PC-3 (cell line): ENCODE measurements at regions not wholly inside any gene's neighbourhood (a gene's known extent, or its start where the extent isn't known, plus 50 kb on each side); places are given as distances from the start of the nearest gene placed in this dataset.
"Not testable (repeated sequence)": the region's sequence is repeated elsewhere in the genome, so short reads cannot be mapped to it uniquely, and the experiment has no call there.

ENCODE experiments used
- EZH2 ChIP-seq: fragments of 300-600 bp; sonication (generic); IDR thresholded peaks from one replicate; pipeline ENCODE4 v1.6.1; 2017; ENCODE audit warnings: antibody characterized with exemption, mild to moderate bottlenecking, low read length; ENCODE audit not compliant: unreplicated experiment
- EZH2phosphoT487 ChIP-seq: fragments of 300-600 bp; sonication (generic); IDR thresholded peaks from 2 replicates; pipeline ENCODE4 v1.6.1; 2018; ENCODE audit warnings: mild to moderate bottlenecking, antibody characterized with exemption, low read length, borderline replicate concordance
- TF ChIP-seq, protein P1 (sequence below): fragments of 300-600 bp; sonication (generic); conservative IDR thresholded peaks from 2 replicates; pipeline ENCODE4 v1.5.1; 2017; ENCODE audit warnings: antibody characterized with exemption, low read depth, mild to moderate bottlenecking, low read length

GRCh38 chr9:7552706-7553105 is 246.9 kb downstream of the DMAC1 start:
- not testable (repeated sequence) for TF ChIP-seq EZH2, EZH2phosphoT487
- TF ChIP-seq, protein P1, sequence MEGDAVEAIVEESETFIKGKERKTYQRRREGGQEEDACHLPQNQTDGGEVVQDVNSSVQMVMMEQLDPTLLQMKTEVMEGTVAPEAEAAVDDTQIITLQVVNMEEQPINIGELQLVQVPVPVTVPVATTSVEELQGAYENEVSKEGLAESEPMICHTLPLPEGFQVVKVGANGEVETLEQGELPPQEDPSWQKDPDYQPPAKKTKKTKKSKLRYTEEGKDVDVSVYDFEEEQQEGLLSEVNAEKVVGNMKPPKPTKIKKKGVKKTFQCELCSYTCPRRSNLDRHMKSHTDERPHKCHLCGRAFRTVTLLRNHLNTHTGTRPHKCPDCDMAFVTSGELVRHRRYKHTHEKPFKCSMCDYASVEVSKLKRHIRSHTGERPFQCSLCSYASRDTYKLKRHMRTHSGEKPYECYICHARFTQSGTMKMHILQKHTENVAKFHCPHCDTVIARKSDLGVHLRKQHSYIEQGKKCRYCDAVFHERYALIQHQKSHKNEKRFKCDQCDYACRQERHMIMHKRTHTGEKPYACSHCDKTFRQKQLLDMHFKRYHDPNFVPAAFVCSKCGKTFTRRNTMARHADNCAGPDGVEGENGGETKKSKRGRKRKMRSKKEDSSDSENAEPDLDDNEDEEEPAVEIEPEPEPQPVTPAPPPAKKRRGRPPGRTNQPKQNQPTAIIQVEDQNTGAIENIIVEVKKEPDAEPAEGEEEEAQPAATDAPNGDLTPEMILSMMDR, result not testable (repeated sequence)
